H1 (cell line): ENCODE measurements at regions not wholly inside any gene's neighbourhood (a gene's known extent, or its start where the extent isn't known, plus 50 kb on each side); places are given as distances from the start of the nearest gene placed in this dataset.

Source experiments
- BCL11A ChIP-seq, 2 experiments: IDR thresholded peaks; one replicate each; pipeline ENCODE4 v1.6.1; 2011; ENCODE audit warnings: low read depth in 2 of 2, low read length in 2 of 2, mild to moderate bottlenecking in 2 of 2
- CEBPB ChIP-seq: IDR thresholded peaks from 2 replicates; pipeline ENCODE4 v1.6.1; 2012; ENCODE audit warnings: low read depth, low read length
- MAFK ChIP-seq: IDR thresholded peaks from 2 replicates; pipeline ENCODE4 v1.6.1; 2012; ENCODE audit warnings: low read depth, mild to moderate bottlenecking, improper control_type of control experiment, low read length
- POLR2A ChIP-seq, 2 experiments: IDR thresholded peaks; 1 replicate in 1 of 2; 2 replicates in 1 of 2; pipeline ENCODE4 v1.6.1; 2011; ENCODE audit warnings: low read depth in 2 of 2, low read length in 2 of 2, mild to moderate bottlenecking in 2 of 2; ENCODE audit errors: control extremely low read depth in 1 of 2
- TBP ChIP-seq: IDR thresholded peaks from 2 replicates; pipeline ENCODE4 v1.6.1; 2011; ENCODE audit warnings: low read depth, low read length, improper control_type of control experiment

- TF ChIP-seq TBP (no peak), CEBPB (no peak), BCL11A (IDR thresholded peaks at IDR 0.05; ENCODE audit: low read depth in 2 of 2, low read length in 2 of 2) (no peak), POLR2A (IDR thresholded peaks at IDR 0.05; ENCODE audit: control extremely low read depth in 1 of 2, low read depth in 2 of 2, low read length in 2 of 2) (no peak), MAFK (no peak)
These were observed 78.1 kb upstream of the DIRAS2 start (continued) for GRCh38 chr9:90720621-90721265.
